ENCODE measurements at regions not wholly inside any gene's neighbourhood (a gene's known extent, or its start where the extent isn't known, plus 50 kb on each side); places are given as distances from the start of the nearest gene placed in this dataset.

DNA sequence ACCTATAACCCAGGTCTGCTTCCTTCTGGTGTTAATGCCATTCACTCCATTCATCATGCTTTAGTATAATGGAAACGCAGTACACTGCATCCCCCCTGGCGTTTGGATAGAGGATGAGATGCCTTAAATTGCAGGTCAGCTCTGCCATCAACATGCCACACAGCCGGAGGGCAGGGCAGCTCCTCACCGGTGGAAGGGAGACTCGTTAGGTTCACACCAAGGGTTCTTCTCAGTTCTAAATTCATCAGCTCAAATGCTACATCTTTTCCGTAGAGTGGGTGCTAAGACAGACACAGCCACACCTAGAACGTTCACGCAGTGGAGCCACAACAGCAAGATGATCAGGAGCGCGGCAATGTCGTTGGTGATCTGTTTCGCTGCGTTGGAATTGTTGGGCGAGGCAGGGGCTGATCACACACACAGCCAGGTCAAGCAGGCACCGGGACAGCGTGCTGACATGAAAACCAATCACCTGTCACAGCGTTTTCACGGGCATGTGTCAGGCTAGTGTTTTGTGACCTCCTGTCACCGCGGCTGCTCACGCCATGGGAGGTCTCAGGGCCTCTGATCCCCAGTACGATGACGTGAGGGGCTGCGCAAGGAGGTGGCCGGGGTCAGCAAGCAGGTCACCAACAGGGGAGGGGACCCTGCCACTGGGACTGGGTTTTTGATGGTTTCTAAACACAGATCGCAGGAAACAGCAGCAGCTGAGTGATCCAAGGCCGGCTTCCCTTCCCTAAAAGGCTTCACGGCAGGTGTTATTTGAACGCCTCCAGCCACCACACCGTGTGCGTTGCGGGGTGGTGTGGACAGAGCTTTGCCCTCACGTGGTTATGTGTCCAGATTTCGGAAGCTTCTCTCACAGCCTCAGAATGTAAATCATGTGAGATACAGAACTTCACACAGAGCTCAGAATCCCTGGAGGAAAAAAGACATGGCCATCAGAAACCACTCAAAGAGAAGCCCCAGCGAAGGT is 94.3 kb upstream of the IRS2 start:
- no peak for FAIRE-seq
- no peak for TF ChIP-seq BACH1 (tag; IDR thresholded peaks at IDR 0.05)
- TF ChIP-seq, protein P1, sequence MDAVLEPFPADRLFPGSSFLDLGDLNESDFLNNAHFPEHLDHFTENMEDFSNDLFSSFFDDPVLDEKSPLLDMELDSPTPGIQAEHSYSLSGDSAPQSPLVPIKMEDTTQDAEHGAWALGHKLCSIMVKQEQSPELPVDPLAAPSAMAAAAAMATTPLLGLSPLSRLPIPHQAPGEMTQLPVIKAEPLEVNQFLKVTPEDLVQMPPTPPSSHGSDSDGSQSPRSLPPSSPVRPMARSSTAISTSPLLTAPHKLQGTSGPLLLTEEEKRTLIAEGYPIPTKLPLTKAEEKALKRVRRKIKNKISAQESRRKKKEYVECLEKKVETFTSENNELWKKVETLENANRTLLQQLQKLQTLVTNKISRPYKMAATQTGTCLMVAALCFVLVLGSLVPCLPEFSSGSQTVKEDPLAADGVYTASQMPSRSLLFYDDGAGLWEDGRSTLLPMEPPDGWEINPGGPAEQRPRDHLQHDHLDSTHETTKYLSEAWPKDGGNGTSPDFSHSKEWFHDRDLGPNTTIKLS (IDR thresholded peaks at IDR 0.05; ENCODE audit: borderline replicate concordance, low read depth), result no peak
- no peak for TF ChIP-seq KHSRP (IDR thresholded peaks at IDR 0.05)
- no peak for TF ChIP-seq SMARCB1 (IDR thresholded peaks at IDR 0.05; ENCODE audit: insufficient read length, low read depth)
- TF ChIP-seq ZNF561 (CRISPR knock-in tag; conservative IDR thresholded peaks at IDR 0.05), result no peak
- no peak for TF ChIP-seq U2AF1 (optimal IDR thresholded peaks at IDR 0.05; ENCODE audit: low read depth, low read length)
- TF ChIP-seq ZNF780A (CRISPR knock-in tag; IDR thresholded peaks at IDR 0.05), result no peak
- TF ChIP-seq RFX7 (CRISPR knock-in tag; IDR thresholded peaks at IDR 0.05), result no peak
- TF ChIP-seq ZFP1 (CRISPR knock-in tag; IDR thresholded peaks at IDR 0.05), result no peak
- no peak for TF ChIP-seq CBFA2T3 (IDR thresholded peaks at IDR 0.05)
- TF ChIP-seq RBM14 (IDR thresholded peaks at IDR 0.05; ENCODE audit: borderline replicate concordance, insufficient read depth, low read depth, low read length), result no peak
- TF ChIP-seq IRF2 (CRISPR knock-in tag; IDR thresholded peaks at IDR 0.05), result no peak
- intact Hi-C loops (cut with micrococcal nuclease) (no loop called here), in situ Hi-C loops (cut with MboI) (no loop called here)
- Histone ChIP-seq H3K4me3 (no peak overlapping the region), H3K79me2 (ENCODE audit: control insufficient read depth, insufficient read depth, low read length) (no peaks in the 10 kb centered on the region), H3K27ac (ENCODE audit: extremely low read depth, low read depth, low read length) (no peak overlapping the region), H3K9me3 (replicated peaks; ENCODE audit: control insufficient read depth, insufficient read depth, low read depth, low read length) (no peaks in the 10 kb centered on the region), H3K4me1 (replicated peaks in 1 of 2; ENCODE audit: control insufficient read depth in 2 of 2, insufficient read depth in 2 of 2, low read length in 2 of 2) (no peaks in the 10 kb centered on the region), H3K4me2 (ENCODE audit: insufficient read depth, low read length) (no peak overlapping the region), H3K9ac (ENCODE audit: insufficient read depth in 1 of 2, low read depth in 2 of 2, low read length in 2 of 2) (no peak overlapping the region), H4K20me1 (replicated peaks; ENCODE audit: control insufficient read depth, insufficient read depth, low read length) (no peaks in the 10 kb centered on the region), H3K36me3 (ENCODE audit: control insufficient read depth, insufficient read depth, low read length) (no peaks in the 10 kb centered on the region), H2AFZ (ENCODE audit: low read depth, low read length) (no peak overlapping the region), H3K27me3 (ENCODE audit: control insufficient read depth in 2 of 2, insufficient read depth in 2 of 2, low read length in 2 of 2) (peaks cover 0 to 28% of the 10 kb centered on the region in 2 experiments; a peak in 2 of 5 replicates), H3K9me1 (ENCODE audit: control insufficient read depth, insufficient read depth, low read length) (no peaks in the 10 kb centered on the region)
- no peak for ATAC-seq
- ChIA-PET POLR2A (no interaction called here), CTCF (ENCODE audit: low intra/inter-chr PET ratio) (no interaction called here)
- DNase-seq (ENCODE audit: extremely low read depth in 1 of 4, low spot score in 3 of 4), result no peak
- BruUV-seq (replicated peaks), result no TSS peak
- 1% methylated on average over 30 of the region's 35 CpGs for WGBS (ENCODE audit: insufficient coverage, low coverage, missing lambda C conversion rate)
